ENCODE measurements at regions not wholly inside any gene's neighbourhood (a gene's known extent, or its start where the extent isn't known, plus 50 kb on each side); places are given as distances from the start of the nearest gene placed in this dataset.
A peak's percentile ranks its signal among the peaks of the same experiment; 100 is the strongest.

DNA sequence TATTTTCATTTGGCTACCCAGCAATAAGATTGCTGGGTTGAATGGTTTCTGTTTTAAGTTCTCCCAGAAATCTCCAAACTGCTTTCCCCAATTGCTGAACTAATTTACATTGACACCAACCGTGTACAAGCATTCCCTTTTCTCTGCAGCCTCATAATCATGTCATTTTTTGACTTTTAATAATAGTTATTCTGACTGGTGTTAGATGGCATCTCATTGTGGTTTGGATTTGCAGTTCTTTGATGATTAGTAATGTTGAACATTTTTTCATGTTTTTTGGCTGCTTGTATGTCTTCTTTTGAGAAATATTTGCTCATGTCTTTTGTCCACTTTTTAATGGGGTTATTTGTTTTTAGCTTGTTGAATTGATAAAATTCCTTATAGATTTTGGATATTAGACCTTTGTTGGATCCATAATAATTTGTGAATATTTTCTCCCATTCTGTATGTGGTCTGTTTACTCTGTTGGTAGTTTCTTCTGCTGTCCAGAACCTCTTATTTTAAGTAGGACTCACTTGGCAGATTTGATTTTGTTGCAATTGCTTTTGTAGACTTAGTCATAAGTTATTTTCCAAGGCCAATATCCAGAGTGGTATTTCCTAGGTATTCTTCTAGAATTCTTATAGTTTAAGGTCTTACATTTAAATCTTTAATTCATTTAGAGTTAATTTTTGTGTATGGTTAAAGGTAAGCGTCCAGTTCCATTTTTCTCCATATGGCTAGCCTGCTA, 793.7 kb downstream of the BRINP1 start:
- no peak for DNase-seq (ENCODE audit: low read depth, low spot score)

DNA sequence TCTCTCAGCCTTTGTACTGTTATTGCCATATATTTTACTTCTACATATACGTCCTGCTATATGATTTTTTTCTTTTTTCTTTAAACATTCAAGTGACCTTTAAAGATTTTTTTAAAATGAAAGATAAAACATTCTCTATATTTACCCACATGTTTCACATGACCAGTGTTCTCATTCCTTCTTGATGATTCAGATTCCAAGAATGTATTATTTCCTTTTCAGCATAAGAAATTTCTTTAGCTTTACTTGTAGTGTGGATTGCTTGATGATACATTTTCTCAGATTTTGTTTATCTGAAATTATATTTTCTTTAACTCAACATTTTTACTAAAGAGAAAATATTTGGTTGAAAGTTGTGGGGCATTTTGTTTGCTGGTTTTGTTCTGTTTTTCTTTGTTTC, 792.1 kb downstream of the BRINP1 start:
- DNase-seq (ENCODE audit: low read depth, low spot score) = no peak

DNA sequence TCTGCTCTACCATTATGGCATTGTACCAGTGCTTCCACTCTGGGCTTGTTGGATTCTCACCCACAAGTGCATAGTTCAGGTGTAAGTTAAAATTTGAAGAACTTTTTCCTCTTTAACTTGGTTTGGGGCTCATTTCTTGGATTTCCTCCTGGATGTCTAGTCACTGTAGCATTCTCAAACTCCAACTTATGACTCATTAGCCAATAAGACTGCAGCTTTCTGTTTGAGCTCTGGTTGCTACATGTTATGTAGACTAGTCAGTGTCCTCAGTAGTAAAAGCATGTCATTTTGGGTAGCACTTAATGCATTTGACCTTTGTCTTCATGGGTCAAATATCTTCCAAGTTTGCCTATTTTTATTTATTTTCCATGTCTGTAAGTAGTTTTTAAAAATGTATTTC, 790.8 kb downstream of the BRINP1 start:
- no peak for DNase-seq (ENCODE audit: low read depth, low spot score)

DNA sequence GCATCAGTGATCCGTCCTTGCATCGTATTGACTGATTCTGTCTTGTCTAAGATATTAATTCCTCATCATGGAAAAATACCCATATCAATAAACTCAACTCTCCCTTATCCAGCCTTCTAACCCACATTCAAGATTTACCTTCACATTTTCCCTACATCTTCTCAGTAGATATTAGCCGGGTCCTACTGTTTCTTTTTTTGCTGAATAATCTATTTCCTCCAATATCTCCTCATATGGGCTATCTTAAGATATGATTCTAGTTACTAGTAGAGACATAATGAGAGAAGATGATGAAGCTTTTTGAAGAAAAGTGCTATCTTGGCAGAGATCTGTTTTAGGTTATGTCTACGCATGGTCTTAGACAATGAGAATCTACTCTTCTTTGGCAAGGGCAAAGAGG, 785.8 kb downstream of the BRINP1 start:
- DNase-seq (ENCODE audit: low read depth, low spot score) = no peak

GRCh38 chr9:118586978-118587377, 782.3 kb downstream of the BRINP1 start:
- DNase-seq (ENCODE audit: low read depth, low spot score) = no peak

DNA sequence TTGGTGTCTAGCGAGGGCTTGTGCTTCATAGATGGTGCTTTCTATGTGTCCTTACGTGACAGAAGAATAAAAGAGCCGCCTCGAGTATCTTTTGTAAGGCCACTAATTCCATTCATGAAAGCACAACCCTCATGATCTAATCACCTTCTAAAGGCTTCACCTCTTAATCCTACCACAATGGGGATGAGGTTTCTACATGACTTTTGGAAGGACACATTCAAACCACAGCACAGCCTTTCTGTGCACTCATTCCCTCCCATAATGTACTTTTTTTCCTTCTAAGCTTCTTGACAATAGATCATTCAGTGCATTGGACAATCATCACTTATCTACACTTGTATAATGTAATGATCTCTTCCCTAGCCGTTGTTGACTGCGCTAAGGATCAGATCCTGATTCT, 774.8 kb downstream of the BRINP1 start:
- no peak for DNase-seq (ENCODE audit: low read depth, low spot score)

GRCh38 chr9:118595719-118596305, 773.4 kb downstream of the BRINP1 start:
- peak; percentile 45 for DNase-seq (ENCODE audit: low read depth, low spot score)

GRCh38 chr9:118596374-118597015, 772.7 kb downstream of the BRINP1 start:
- DNase-seq (ENCODE audit: low read depth, low spot score) = no peak

DNA sequence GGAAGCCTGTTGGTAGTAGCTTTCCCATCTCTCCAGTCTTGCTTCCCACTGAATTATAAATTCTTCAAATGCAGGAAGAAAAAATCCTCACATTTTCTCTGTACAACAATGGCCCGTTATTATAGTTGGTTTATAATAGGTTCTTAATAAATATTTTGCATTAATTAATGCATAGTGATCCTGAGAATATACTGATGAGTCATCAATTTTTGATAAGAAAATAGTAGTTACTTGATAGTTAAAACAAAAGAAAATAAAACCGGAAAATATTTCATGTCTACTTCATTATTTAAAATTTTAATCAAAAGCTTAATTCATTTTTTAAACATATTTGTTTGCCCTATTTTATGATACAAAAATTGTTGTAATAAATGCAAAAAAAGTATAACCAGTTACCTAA, 762.6 kb downstream of the BRINP1 start:
- no peak for DNase-seq (ENCODE audit: low read depth, low spot score)

DNA sequence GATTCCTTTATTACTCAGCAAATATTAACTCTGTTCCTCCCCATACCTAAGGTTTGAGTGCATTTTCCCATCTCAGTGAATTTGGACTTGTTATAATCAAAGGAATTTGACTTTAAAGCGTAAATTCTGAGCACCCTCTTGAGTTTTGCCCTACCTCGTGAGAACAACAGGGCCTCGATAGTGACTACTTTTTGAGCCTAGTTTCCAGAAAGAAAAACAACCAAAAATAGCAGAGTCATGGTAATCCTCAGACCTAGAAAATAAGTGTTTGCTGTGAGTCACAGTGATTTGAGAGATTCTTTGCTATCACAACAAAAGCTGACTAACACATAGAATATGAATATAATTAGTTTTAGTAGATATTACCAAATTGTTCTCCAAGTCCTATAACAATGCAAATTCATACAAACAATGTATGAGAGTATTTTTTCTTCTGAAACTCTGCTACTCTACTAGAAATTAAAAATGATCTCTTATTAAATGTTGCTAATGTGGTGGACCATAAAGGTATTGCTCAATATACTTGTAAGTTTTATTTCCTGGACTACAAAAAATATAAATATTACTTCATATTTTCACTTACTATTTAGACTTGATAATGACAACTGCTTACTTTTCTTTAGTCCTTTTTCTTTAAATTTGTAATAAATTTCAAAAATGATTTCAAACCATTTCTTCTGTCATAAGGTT, 759.7 kb downstream of the BRINP1 start:
- DNase-seq (ENCODE audit: low read depth, low spot score) = no peak

GRCh38 chr9:118612201-118612600, 757.0 kb downstream of the BRINP1 start:
- DNase-seq (ENCODE audit: low read depth, low spot score) = no peak

DNA sequence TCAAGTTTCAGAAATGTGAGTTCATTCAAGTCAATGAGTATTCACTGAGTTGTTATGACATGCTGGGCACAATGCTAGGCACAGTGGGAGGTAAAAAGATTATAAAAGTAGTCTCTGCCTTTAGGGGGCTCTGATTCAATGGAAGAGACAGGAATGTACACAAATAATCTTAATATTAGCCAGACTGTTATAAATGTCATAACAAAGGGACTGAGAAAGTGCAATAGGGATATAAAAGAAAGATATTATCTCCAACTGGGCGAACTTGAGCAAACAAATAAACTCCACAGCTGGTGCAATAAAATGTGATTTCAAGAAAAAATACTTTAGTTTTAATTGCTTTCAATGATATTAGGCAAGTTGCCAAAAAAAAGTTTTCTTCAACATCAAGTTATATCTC, 755.2 kb downstream of the BRINP1 start:
- no peak for DNase-seq (ENCODE audit: low read depth, low spot score)

GRCh38 chr9:118618084-118618483, 751.2 kb downstream of the BRINP1 start:
- DNase-seq (ENCODE audit: low read depth, low spot score) = no peak

DNA sequence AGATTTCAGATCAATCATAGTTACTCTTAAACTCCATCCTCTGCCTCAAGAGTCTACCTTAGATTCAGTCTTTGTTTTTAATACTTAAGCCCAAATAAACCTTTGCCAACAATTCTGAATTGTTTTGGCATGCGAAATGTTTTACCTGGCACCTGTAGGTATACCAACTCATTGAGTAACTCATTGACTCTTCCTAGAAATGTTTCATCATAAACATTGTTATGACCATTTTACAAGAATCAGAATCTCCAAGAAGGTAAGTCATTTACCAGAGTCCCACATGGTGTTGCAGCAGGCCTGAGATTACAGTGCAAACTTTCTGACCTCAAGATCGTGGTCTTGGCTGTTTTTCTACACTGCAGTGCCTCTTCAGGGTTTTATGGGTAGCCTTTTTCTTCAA, 750.4 kb downstream of the BRINP1 start:
- DNase-seq (ENCODE audit: low read depth, low spot score) = no peak

DNA sequence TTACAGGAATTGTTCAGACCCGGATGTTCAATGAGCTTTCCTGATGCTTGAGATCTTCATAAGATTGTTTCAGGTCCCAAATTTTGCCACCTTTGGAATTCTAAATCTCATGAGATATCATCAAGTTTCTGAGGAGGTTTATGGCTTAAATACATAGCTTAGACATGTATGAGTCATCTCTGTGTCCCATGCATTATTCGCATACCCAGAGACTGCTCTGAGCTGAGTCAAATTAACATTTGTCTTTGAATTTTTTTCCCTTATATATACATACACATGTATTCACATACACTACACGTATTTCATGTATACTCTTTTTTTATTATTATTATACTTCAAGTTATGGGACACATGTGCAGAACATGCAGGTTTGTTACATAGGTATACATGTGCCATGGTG, 744.6 kb downstream of the BRINP1 start:
- no peak for DNase-seq (ENCODE audit: low read depth, low spot score)

DNA sequence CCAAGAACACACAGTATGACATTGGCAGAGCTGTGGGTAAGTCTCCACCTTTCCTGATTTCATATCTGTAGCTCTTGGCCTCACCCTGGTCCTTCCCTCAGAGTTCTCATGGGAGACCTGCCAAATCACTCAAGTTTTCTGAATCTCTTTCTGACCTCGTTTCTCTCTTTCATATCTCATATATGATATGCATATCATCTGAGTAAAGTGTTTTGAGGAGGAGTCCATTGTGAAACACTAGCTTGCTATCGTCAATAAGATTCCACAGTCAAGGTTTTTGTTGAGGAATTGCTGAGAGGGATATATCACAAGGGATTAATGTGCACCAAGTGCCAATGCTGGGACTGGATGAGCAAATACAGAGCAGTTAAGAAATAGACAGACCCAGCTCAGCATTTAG, 739.2 kb downstream of the BRINP1 start:
- no peak for DNase-seq (ENCODE audit: low read depth, low spot score)

- no peak for DNase-seq (ENCODE audit: low read depth, low spot score)
Observed at GRCh38 chr9:118630931-118631595, 738.2 kb downstream of the BRINP1 start.

GRCh38 chr9:118631956-118632355, 737.3 kb downstream of the BRINP1 start:
- no peak for DNase-seq (ENCODE audit: low read depth, low spot score)

GRCh38 chr9:118635416-118635815, 733.8 kb downstream of the BRINP1 start:
- DNase-seq (ENCODE audit: low read depth, low spot score) = no peak

- DNase-seq (ENCODE audit: low read depth, low spot score) = no peak
Observed at GRCh38 chr9:118637681-118638080, 731.6 kb downstream of the BRINP1 start.

- DNase-seq (ENCODE audit: low read depth, low spot score) = no peak
Observed at GRCh38 chr9:118640836-118641560, 728.2 kb downstream of the BRINP1 start.

All from iPS DF 19.7 (cell line).